GM19238 (cell line): ENCODE measurements at regions not wholly inside any gene's neighbourhood (a gene's known extent, or its start where the extent isn't known, plus 50 kb on each side); places are given as distances from the start of the nearest gene placed in this dataset.
"Not testable (repeated sequence)": the region's sequence is repeated elsewhere in the genome, so short reads cannot be mapped to it uniquely, and the experiment has no call there.

Experiments
- DNase-seq: peaks from one replicate; pipeline ENCODE4 v3.0.0; 2011; ENCODE audit warnings: low spot score; ENCODE audit not compliant: insufficient read length

DNA sequence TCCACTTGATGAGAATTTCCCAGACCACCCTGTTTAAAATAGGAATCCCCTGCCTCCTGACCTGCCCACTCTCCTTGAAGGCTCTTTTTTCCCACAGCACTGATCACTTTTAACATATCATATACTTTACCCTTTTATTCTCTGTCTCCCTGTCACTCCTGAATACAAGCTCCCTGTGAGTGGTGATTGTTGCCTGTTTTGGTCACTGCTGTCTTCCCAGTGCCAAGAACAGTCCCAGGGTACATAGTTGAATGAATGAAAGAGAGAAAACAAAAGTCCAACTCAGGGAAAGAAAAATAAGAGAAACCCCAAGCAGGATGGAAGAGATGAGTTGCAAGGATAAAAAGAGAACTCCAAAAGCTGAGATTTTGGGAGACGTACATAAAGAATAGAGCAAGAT is 500.3 kb upstream of the LMCD1 start:
- DNase-seq: no peak

DNA sequence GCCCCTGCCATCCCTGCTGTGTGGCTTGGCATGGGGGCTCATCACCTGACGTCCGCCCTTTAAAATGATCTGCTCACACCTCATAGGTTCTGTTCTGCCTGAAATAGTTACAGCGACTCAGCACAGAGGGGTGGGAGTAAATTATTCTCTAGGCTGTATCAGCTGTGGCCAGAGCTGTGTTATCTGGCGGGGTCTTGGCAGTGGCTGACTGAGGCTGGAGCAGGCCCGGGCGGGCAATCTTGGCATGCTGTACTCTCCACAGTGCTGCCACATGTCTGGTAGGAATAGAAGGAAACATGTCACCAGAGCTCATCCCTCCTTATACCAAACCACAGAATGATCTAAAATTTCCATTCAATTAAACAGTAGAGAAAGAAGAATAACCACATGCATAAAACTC is 499.9 kb upstream of the LMCD1 start:
- DNase-seq: no peak

DNA sequence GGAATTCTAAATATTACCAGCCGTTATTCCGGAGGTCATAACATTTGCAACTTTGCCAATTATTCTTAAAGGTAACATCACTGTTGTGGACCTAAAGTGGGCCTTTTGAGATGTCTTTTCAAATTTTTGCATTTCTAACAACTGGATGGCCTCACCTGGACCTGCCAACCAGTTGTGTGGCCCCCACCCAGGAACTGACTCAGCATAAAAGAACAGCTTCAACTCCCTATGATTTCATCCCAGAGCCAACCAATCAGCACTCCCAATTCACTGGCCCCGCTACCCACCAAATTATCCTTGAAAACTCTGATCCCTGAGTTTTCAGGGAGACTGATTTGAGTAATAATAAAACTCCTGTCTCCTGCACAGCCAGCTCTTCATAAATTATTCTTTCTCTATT is 489.7 kb upstream of the LMCD1 start:
- no peak for DNase-seq

DNA sequence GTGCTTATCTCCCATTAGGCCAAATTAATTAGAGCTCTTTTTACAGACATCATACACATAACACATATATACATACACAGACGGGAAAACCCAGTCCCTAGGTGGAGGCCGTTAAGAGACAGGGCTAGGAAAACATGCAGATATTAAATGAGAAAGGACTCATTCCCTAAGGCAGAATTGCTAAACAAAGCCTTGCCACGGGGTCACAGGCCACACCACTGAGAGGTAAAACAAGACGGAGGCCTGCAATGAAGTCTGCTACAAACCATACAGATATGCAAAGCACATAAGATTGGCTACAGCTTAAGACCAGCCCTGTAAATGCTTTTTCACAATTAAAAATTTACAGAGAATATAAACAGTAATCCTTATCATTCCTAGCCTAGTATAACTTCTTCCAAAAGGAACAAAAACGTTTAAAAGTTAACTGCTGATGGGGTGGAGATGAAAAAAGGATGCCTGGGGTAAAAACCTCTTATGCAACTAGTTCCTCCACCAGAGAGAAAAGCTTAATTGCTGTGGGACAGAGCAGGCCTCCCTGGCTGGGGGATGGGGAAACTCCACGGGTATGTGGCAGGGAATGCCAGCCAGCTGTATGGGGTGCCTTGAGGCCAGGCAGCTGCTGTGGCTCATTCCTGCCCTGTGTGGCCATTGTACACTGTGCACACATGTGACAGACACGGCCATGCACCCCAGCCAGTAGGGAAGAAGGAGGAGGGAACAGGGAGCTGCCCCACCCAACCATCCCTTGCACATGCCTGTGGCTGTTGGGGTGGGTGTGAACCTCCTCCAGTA is 481.4 kb upstream of the LMCD1 start:
- no peak for DNase-seq

DNA sequence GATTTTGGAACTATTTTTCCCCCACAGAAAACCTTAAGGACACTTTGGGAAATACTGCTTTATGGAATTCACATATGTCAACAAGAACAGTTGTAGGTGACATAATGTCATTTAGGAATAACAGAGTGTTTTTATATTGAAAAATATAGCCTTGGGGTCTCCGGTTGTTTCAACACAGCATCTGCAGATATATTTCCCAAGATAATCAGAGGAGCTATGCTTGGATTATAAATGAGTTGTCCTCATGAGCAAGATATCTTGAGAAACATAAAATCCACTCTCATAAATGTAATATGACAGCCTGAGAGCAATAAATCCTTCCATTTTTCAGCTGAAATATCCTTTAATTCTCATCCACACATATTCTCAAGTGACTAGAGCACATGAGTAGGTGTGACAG is 473.7 kb upstream of the LMCD1 start:
- no peak for DNase-seq

DNA sequence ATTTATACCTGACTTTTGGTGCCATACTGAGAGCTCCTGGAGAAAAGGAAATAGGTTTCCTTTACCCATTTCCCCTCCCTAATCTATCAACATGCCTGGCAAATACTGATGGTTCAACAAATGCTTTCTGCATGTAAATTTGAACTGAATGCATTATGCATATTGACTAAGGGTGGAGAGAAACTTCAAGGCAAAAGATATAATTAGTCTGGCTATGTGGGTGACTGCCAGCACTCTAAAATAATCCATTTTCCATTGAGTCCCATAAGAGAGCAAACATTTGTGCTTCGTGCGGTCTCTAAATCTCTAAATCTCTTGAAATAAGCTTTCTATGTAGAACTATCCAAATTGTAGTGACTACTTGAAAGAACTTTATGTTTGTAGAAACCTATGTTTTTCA is 451.3 kb upstream of the LMCD1 start:
- DNase-seq: no peak

DNA sequence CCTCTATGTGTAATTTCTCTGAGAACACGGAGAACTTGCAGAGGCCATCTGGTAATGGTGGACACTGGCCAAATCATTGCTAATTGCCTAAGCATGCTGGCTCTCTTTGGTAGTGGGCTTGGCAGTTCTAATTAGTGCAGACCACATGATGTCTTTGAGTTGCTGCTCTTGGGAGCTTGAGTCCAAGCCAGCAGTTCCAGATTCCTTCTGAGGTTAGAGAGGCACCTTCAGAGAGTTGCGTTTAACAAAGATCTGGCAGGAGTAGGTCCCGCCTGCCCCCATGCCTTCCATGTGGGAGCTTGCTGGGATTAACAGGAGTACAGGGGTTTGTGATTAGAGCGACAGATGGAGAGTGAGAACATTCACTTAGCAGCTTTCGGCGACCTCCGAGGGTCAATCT is 449.0 kb upstream of the LMCD1 start:
- DNase-seq: no peak

DNA sequence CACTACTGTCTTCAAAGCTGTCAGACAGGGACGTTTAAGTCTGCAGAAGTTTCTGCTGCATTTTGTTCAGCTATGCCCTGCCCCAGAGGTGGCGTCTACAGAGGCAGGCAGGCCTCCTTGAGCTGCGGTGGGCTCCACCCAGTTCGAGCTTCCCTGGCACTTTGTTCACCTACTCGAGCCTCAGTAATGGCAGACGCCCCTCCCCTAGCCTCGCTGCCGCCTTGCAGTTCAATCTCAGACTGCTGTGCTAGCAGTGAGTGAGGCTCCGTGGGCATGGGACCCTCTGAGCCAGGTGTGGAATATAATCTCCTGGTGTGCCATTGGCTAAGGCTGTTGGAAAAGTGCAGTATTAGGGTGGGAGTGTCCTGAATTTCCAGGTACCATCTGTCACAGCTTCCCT is 433.5 kb upstream of the LMCD1 start:
- DNase-seq: not testable (repeated sequence)

DNA sequence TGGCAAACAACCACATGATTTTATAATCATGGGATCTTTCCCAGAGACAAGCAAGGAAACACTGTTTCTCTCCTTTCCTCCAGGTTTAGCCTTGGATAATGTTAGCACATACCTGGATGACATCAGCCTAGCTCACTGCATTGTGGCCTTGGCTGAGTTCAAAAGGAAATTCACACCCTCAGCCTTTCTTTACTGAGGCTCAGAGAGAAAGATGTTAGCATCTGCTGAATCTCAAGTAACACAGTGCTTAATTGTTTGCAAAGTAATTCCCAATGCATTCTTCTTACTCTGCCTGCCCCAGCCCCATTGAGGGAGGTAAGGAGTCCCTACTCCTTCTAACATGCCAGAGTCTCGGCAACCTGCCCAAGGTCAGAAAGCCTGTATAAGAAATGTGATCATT is 432.2 kb upstream of the LMCD1 start:
- no peak for DNase-seq

DNA sequence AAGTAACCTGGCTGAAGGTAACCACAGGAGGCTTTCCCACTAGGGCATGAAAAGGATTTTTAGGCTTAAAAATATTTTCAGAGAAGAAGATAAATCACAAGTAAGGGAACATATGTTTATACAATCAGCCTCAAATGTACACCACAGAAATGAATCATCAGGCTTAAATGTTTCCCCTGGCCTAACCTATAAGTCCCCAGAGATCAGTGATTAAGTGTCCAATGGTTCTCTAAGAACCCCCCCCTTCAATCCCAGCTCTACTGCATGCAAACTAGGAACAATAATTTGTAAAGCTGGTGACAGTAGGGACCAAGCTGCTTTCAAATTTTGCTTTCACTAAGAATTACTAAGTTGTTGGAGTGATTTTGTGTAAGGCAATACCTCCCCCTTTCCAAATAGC is 431.6 kb upstream of the LMCD1 start:
- no peak for DNase-seq

DNA sequence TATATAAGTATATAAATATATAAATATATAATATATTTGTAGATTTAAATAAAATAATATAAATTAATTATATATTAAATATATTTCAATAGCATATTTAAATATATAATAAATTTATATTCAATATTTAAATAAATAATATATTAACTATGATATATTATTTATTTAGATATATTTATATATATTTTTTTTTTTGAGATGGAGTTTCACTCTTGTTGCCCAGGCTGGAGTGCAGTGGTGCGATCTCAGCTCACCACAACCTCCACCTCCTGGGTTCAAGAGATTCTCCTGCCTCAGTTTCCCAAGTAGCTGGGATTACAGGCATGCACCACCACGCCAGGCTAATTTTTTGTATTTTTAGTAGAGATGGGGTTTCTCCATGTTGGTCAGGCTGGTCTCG is 426.9 kb upstream of the LMCD1 start:
- DNase-seq: not testable (repeated sequence)

DNA sequence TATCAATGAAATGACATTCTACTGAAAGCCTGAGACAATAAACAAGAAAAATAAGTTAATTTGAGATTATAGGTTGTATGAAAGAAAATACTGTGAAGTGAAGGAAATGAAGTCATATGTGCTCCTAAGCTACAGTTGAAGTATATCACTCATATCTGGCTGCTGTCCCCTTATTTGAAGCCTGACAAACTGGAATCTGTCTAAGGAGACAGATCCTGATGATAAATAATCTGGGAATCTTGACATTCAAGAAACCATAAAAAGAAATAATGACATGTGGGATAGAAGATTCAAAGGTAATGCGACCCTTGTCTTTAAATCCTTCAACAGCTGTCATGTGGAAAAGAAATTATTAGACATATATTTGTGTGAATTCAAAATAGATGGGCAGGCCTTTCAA is 424.5 kb upstream of the LMCD1 start:
- no peak for DNase-seq

DNA sequence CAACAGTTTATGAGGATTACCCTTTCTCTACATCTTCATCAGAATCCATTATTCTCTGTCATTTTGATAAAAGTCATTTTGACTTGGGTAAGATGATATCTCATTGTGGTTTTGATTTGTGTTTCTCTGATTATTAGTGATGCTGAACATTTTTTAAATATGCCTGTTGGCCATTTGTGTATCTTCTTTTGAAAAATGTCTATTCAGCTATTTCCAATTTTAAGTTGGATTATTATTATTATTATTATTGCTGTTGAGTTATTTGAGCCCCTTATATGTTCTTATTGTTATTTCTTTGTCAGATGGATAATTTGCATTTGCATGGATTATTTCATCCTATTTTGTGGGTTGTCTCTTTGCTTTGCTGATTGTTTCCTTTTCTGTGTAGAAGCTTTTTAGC is 421.2 kb upstream of the LMCD1 start:
- DNase-seq: no peak

DNA sequence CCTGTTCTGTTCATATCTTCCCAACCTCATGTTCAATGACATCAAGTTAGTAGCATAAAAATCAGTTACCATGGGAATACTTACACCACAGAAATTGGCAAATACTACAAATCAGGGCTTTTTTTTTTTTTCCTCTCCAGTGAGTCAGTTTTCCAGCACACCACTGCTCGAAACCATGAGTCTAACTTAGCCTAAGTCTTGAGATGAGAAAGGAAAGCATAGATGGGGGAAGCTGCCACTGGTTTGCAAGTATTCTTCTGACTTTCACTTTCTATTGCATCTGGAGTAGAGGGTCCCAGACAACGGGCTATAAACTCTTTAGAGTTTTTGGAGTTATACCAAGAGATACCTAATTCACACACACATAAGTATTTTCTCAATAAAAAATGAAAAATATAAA is 416.1 kb upstream of the LMCD1 start:
- DNase-seq: no peak

DNA sequence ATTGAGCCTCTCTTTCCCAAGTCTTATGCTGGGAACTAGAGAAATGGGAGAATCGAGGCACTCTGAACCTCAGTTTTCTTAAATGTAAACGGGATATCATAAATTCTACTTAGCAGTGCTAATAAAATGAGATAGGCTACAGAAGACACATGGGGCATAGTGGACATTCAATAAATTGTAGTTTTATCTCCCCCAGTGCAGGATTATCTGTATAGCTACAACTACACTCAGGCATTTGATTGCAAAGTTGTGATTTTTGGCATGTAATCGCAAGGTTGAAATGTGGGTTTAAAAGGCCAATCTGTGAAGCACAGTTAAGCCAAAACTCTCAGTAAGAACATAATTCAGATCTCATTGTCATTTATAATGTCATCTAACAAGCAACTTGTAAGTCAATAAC is 413.7 kb upstream of the LMCD1 start:
- DNase-seq: no peak

DNA sequence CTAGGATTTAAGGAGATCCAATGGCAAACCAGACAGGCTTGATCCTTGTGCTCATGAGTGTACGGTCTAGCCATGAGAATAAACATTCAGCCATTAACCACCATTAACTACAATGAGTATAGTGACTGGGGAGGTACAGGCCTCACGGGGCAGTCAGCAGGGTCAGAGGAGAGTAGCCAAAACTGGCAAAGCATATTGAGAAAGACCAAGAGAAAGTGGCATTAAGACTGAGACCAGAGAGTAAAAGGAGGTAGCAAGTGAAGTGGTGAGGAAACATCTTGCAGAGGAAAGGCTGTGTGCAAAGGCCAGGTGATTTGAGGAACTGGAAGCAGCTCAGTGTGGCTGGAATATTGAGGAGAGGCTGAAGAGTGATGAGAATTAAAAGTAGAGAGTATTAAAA is 407.2 kb upstream of the LMCD1 start:
- DNase-seq: no peak

DNA sequence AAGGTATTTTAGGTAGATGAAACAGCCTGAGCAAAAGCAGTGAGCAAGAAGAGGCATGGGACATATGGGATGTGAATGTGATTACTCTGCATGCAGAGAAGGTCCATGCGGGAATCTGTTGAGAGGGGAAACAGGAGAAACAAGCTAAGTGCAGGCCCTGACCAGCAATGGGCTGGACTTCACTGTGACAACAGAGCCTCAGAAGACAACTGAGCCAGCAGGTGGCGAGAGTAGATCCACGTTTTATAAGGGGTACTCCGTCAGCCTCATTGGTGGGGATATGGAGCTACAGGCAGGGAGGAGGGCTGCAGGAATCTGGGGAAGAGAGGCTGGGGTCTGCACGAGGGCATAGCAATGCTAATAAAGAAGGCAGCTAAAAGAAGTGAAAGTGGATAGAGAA is 405.9 kb upstream of the LMCD1 start:
- DNase-seq: no peak

DNA sequence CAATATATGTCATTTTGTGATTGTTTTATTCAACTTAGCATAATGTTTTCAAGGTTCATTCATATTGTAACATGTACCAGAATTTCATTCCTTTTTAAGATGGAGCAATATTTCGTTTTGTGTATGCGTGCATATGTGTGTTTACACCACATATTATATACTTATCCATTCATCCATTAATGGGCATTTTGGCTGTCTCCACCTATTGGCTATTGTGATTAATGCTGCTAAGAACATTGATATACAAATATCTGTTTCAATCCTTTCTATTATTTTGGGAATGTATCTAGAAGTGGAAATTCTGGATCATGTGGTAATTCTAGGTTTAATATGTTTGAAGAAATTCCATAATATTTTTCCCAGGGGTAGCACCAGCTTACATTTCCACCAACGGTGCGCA is 403.9 kb upstream of the LMCD1 start:
- DNase-seq: no peak

DNA sequence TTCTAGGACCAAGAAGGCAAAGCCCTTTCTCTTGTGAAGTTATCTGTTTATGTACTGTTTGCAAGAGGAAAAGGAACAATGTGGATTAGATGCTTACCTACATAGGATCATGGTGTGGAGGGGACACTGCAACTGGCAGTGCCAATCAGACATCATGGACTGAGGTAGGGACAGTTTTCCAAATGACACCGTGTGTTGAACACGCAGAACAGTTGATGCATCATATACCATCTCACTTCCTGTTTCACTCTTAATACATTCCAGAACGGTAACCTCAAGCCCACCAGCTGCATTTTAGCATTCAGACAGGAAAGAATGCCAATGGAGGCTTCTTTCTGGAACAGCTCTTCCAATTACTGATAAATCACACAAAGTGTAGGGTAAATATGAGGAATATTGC is 397.7 kb upstream of the LMCD1 start:
- no peak for DNase-seq

DNA sequence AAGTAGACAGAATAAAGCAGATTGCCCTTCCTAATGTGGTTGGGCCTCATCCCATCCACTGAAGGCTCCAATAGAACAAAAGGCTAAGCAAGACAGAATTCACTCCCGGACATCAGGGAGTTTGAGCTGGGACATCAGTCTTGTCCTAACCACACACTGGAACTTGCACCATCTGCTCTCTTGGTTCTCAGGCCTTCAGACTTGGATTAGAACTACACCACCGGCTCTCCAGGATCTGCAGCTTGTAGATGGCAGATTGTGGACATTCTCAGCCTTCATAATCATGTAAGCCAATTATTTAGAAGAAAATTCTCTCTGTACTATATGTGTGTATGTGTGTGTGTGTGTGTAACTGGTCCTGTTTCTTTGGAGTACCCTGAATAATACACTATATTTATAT is 394.7 kb upstream of the LMCD1 start:
- DNase-seq: no peak

DNA sequence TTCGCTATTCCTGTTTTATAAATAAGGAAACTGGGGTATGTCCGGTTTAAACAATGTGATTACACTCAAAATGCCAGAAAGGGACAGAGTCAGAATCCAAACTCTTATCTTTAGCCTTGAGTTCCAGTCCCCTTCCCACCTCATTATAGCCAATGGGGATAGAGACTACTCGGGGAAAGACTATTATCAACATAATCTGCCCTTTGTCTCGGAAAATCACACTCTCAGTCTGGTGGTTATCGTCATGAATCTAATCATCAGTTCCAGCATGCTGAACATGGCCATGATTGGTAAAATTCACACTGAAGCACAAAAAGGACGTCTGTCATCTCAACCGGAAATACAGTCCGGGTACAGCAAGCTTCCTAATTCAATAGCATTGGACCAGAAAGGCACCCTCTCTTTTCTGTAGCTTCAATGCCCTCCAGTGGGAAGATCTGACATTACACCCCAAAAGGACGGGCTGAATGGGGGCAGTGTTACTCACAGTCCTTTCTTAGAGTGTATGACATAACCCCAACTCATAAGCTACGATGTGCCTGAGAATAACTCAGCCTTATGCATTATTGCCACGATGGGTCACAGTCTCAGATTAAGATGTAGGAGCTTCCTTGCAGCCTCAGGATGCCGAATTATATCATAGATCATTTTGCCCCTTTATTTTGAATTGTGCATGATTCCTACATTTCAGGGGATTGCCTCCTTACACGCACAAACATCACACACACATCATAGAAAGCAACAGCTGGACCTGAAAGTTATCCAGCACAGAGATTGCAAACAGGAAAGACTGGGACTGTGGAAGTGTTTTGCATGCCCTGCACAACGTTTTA is 390.4 kb upstream of the LMCD1 start:
- DNase-seq: peak; percentile 3

DNA sequence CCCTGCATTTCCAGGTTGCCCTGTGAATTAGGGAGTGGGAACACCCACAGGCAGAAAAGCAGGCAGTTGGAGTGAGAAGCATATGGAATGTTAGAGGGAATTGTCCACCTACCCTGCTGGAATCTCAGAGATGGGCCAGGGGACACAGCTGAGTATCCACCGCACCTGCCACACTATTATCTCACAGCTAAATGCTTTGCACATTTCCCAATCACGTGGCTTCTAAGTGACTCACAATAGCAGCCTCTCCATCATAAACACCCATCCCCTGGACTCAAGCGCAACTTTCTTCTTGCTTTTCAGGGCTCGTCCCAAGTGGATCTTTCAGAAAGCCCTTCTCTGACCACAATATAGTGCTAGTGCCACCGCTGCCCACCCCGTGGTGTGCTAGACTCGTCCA is 389.0 kb upstream of the LMCD1 start:
- no peak for DNase-seq

DNA sequence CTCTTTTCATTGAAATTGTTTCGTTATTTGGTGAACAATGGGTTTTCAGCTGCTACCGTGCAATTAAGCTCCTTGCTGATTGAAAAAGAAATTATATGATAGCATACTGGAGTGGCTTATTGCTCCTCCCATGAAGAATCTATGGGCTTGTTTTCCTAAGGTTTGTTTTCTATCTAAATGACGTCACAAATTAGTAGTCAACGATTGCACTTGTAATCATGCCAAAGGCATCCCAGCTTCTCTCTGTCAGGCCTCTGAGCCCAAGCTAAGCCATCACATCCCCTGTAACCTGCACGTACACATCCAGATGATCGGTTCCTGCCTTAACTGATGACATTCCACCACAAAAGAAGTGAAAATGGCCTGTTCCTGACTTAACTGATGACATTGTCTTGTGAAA is 388.0 kb upstream of the LMCD1 start:
- no peak for DNase-seq
